NCI-H2196 (cell line): ENCODE measurements at regions not wholly inside any gene's neighbourhood (a gene's known extent, or its start where the extent isn't known, plus 50 kb on each side); places are given as distances from the start of the nearest gene placed in this dataset.

ENCODE experiments used
- DNase-seq: peaks from one replicate; lab custom pipeline; 2025; ENCODE audit not compliant: unreplicated experiment; lab: John Stamatoyannopoulos, UW

DNA sequence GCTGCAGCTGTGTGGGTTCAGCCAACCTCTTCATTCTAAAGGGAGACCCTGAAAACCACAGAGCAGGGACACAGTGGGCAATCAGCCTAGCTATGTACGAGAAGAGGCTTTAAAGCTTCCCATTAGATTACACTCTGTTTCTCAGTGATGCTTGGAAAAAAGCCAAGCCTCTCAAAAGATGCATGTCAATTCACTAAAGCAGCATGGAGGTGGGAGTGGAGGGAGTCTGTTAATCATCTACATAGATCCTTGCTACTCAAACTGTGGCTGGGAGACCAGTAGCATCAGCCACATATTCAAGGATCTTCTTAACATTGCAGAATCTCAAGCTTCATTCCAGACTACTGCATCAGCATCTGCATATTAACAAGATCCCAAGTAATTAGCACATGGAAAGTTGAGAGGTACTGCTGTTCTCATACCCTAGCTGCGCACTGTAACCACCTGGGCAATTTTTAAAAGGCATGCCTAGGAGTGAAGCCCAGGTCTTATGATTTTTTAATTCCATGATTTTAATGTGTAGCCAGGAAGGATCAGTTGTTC is 305.9 kb downstream of the PMP22 start:
- no peak for DNase-seq

DNA sequence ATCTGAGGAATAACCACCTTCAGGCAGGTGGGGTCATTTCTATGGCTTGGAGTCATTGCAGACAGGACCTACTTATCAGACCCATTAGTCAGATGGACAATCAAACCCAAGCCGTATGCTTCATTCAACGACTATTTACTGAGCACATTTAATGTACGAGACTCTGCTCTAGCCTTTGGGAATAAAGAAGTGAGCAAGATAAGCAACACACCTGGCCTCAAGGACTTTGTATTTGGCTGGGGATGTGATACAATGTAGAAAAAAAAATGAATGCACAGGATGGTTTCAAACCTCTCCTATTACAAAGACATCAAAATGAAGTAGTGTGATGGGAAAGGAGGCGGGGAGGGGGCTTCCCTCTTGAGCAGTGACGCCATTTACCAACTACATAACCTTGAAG is 311.7 kb downstream of the PMP22 start:
- no peak for DNase-seq

DNA sequence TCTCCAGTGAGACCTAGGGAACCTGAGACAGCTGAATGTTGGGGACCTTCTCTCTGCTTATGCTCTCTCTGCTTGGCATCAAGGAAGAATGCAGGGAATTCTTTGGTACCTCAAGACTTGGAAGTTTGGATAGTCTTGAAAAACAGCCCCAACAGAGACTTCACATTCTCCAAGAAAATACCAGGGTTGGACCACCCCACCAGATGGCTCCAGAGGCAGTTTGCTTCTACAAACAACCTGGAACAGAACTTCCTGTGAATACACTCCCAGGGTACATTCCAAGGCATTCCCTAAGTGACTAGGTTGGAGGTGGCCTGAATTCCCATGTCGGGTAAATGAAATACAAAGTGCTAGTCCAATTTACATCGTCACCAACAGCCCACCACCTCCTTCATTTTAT is 314.4 kb downstream of the PMP22 start:
- no peak for DNase-seq

DNA sequence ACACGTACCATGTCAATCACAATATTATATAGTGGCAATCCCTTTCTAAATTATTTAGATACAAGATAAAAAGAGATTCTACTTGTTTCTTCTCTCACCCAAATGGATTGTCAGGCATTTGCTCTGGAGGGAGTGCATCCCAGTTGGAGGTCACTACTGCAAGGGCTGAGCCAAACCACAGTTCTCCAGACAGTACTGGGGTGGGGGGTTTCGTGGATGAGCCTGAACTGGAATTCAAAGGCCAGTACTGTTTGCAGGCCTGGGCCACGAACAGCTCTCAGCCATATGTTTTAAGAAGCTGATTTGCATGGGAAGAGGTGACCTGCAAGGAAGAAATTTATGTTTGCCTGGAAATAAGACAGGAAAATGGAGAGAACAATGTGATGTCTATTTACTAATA is 314.9 kb downstream of the PMP22 start:
- DNase-seq = no peak

DNA sequence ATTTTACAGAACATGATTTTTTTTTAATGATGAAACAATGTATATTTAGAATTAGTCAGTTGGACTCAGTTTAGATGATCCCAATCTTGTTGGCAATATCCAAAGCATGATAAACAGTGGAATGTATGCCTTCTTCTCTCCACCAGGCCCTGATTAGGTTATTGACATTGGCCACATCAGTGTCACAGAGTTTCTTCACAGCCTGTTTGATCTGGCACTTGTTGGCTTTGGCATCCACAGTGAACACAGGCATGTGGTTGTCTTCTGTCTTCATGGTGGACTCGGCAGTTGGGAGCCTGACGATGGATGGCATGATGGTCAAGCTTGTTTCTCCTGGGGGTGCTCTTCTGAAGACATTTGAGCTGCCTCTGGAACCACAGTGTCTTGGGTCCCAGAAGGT is 317.5 kb downstream of the PMP22 start:
- no peak for DNase-seq

DNA sequence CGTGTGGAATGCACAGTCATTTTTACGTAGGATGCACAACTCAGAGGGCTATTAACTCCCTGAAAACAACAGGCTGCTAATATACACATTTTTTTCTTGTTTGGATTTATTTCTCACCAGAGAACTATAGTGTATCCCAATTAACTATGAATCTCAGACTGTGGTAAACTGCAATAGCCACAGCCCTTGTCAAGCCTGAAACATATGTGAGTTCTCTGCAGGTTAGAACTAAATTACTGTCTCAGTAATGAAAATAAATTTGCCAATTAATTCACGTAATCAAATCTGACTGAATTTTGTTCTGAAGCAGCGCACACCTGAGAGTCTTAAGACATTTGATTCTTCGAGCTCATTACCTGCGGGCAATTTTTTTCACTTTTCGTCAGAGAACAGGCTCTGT is 318.6 kb downstream of the PMP22 start:
- no peak for DNase-seq

DNA sequence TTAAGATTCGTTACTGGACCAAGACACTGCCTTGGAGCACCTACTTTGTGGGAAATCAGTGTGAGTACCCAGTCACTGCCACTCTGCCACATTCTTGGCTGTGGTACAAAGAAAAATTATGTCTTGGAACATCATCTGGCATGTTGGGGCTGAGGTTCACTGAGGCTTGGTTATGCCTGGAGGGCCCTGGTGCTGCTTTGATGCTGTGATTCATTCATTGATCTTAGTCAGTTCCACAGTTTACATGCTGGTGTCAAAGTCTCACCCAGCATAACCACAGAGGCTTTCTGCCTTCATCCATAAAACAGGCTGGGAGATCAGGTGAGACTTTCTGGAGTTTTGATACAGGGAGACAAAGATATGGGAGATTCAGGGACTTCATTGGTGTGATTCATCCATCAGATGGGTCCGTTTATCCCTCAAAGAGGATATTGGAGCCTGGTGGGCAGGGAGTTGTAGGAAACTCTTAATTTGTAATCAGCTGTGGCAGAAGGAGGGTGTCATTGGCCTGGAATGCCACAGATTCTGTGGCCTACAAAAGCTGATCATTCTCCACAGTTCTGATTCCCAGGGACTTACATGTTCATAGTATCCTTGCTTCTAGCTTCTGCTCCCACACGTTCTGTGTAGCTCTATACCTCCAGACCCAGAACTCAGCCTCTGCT is 322.5 kb downstream of the PMP22 start:
- no peak for DNase-seq

DNA sequence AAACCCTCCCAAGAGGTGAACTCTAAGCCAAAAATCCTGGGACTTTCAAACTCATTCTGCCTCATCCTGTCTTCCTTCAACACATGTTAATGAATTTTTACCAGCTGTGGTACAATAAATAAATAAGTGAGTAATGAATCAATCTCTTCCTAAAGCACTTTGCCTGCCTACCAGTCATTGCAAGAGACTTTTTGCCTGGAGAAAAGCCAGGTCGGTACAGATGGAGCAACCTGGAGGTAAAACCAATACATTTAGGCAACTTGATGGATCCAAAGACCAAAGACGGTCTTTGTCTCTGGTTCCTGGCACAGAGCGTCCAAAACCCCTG is 324.2 kb downstream of the PMP22 start:
- no peak for DNase-seq

DNA sequence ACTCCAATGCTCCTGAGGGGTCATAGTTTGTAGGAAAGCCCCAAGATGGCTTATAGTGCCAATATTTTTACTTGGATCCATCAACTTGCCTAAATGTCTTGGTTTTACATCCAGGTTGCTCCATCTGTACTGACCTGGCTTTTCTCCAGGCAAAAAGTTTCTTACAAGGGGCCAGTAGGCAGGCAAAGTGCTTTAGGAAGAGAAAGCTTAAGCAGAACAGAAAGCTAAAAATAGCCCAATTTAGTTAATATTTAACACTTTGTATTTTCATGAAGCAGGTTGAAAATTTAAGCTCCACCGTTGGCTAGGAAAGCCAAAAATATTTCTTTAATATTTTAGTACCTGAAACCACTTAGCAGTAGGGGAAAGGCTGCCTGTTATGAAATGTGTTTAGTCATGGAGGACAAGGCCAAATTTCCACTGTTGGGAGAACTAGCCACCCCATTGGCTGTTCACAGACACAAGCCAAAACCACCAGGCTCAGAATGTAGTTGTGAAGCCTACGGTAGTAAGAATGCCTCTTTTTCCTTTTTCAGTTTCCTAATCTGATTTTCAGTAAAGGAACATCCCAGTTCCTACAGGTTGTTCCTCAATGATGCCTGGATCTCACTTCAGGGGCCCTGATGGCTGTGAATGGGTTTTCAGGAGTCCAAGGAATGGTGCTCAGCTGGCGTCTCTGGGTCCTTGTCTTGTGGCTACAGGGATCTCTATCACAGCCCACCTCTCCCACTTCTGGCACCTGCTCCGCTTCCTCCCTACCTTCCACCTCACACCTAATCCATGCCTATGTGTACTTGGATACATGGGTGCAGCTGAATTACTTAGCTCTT is 324.8 kb downstream of the PMP22 start:
- DNase-seq = no peak

DNA sequence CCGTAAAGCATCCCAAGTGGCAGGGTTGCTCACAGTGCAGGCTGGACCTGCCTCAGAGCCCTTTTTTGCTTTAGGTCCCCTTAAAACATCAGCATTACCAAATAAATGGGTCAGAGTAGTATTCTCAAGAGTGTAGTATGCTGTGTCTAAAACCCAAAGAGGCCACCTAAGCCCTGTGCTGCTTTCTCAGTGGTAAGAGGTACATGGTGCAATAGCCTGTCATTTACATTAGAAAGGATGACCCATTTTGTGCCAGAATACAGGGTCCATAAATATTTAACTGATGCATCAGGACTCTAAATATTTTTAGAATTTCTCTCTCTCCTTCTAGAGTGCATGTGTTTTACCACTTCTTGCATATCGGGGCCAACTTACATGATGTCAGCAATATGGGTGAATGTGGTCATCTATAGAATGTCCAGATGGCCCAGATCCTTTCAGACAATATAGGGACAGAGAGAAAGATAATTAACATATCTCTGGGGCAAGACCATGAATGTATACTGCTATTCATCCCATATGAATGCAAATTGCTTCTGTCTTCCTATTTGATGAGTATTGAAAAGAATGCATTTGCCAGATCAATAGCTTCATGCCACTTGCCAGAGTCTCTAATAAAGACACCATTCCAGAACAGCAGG is 329.2 kb downstream of the PMP22 start:
- no peak for DNase-seq

DNA sequence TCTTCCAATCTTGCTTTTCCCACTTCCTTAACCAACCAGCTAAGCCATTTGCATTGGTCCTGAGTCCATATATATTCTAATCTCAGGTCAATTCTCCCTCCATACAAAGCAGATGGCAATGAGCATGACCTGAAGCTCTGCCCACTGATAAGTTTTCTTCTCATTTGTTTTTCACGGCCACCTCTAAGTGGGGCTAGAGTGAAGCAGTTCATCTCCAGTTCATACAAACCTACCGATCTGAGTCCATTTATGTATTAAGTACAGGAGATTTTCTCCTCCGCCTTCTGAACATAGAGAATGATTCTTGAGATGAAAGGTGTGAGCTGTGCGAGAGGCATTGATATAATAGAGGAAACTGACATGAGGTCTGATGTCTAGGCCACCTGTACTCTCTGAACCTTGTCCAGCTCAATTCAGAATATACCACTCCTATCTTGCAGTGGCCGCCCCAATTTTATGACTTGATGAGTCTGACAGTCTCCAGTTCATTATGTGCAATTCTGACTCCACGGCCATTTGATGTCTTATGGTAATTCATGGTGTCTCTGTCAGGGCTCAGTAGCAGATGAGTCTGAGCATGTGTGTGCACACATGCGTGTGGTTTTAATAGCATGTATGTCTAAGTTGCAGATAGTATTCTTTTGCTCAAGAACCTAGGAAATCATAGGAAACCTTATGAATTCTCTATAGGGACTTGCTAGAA is 329.8 kb downstream of the PMP22 start:
- DNase-seq = no peak

DNA sequence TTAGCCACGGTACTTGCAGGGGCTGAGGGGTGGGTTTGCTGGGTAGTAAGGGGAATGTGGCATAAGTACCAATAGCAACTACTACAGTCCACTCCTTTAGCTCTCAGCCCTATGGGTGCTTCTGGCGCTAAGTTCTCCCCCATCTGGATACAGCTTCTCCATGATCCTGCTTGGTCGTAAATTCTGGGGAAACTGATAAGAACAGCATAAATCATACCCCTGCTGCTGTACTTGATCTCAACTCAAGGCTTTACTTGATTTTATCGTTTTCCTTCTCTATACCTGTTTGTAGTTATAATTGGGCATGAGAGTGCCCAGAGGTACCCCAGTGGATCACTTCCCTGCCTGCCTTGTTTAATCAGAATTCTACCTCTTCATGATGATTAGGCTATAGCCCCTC is 331.4 kb downstream of the PMP22 start:
- DNase-seq = no peak

DNA sequence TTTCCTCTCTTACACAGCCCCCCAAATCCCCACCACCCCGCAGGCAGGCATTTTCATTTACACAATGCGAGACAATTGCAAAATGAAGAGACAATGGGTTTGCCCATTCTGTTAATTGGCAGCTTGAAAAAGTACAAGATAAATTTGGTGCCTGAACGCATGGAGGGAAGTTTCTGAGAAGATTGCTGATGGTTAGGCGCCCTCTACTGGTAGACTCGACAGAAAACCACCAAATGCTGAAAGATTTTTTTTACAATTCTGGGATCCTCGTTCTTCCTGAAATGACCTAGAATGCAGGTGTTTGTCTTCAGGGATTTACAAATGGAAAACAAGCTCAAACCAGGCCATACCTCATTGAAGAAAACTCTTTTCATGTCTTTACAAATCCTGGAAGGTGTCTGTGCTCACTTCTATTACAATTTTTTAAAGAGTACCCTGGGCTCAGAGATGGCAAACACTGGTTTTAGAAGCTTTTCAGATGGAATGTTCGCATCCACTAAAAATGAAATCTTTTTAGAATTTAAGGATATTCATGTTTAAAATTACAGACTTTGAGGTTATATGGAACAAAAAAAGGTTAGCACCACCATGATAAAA is 338.5 kb downstream of the PMP22 start:
- DNase-seq = peak; percentile 30

DNA sequence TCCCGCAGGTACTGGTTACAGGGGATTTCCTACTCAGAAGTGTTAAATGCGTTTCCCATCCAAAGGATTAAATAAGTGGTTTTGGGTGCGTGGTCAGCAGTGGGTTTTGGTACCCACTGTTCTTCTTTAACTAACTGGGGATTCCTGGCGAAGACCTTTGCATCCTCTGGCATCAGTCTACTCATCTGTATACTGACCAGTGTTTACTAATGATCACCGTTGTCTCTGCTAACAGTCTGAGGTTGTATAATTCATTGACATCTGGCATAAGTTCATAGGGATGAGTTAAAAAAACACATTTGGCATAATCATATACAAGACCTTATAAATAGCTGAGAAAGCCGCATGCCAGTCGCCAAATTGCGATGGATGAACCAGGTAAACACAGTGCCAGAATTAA is 339.1 kb downstream of the PMP22 start:
- no peak for DNase-seq

DNA sequence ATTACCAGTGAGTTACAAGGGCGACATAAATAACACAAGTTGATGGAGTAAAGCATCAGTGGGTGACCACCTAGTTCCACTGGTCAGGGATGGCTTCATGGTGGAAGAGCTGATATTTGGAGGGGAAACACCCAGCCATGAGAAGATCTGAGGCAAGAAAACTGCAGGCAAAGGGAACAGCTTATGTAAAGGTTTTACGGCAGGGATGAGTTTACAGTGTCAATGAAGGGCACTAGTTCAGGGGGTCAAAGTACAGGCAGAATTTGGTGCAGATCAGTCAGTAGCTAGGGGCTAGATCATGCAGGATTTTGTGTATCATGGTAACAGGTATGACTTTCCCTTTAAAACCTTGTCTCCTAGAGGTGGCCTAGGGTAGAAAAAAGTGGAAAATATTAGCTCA is 339.6 kb downstream of the PMP22 start:
- DNase-seq = no peak

DNA sequence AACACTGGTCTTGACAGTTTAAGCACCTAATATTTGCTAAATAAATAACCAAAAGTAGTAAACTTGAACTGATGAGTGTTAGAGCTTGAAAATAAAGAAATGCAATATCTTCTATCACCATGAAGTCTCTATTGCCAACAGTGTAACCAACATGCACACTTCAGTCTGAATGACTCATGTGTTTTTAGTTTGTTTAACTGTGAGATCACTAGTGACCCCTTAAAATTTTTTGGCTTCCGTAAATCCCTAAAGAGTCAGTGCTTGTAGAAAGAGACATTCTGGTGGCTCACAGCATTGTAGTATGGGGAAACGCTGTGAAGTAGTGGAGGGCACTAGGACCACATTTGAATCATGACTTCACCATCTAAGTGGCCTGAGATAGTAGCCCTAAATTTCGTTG is 341.1 kb downstream of the PMP22 start:
- DNase-seq = no peak

DNA sequence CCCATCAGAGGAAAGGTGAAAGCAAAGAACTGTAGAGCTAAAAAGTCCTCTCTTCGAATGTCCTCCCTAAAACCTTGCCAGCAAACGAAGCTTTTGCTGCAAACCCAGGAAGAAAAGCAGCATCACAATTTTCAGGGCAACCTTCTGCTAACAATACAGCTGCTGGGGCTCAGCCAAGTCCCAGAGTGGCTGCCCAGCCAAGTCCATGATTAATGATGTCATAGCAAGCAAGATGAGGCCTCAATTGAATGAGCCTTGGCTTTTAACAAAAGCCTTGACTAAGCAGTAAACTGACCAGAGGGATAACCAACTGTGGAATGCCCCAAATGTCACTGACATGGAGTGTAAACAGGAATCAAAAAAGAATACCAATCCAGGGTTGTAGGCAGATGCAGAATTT is 342.7 kb downstream of the PMP22 start:
- no peak for DNase-seq

DNA sequence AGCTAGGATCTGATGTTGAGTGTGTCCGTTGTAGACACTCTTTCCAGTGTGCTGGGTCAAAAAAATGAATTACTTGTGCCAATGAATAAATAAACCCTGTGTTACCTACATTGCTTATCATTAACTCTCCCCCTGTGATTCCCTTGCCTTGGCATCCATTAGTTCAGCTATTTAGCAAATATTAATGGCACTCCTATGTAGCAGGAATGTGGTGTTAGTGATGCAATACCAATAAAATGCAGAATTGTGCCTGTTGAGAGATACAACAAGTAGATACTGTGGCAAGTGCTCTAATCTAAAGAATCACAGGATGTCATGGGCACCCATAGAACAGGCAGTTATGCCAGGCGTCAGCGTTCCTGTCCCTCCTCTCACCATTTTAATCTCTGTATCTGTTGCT is 343.2 kb downstream of the PMP22 start:
- DNase-seq = no peak

DNA sequence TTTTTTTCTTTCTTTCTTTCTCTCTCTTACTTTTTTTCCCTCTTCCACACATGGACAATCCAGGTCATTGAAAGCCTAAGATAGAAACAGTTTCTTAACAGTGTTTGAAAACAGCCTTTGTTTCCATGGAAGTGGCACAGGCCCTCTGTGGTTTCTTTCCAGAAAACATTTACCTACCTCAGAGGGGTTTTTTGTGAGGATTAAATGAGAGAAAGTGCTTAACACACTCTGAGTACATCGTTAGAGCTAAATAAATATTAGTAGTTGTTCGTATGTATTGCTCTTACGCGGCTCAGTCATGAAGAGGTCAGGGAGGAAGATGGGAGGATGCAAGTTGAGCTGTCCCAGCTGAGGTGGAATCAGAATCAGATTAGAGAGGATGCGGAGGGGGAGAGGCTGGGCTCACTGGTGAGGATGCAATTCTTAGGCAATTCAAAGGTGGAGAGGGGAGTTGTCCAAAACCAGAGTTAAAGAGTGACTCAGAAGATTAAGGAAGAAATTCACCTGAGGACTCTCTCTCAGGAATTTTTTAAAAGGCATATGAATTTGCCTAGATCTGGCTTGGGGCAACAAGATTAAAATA is 345.4 kb downstream of the PMP22 start:
- DNase-seq = no peak

DNA sequence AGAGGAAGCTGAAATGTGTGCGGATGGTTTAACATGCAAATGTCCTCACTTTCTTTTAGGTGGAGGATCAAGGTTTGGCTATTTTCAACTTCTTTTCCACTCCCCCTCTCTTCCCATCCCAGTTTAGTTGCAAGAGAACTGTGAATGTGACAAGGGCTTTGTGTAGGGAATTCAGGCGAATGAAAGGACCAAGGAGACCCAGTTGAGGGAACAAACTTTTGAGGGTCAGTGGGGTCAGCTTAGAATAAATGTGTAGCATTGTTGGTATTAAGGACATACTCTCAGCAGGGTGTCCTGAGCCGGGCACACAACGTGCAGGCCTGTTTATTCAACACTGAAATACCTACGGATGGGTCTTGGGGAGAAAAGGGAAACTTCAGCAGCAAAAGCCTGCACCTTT is 346.0 kb downstream of the PMP22 start:
- no peak for DNase-seq

DNA sequence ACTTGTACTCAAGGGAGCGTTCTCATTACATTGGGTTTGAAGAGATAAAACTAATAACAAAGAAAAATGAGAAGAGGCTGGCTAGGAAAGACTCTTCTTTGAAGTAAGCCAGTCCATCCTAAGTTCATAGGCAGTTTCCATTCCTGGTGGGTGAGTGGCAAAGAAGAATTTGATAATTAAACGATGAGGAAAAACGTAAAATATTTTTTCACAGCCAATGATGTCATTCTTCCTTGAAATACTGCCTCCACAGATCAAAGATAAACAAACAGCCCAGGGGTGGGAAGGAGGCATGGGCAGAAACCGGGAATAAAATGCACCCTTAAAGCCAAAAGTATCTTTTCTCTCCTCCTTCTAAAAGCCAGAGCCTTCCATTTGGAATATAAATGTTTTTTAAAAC is 346.6 kb downstream of the PMP22 start:
- no peak for DNase-seq
